GM21786 (cell line): ENCODE measurements at regions not wholly inside any gene's neighbourhood (a gene's known extent, or its start where the extent isn't known, plus 50 kb on each side); places are given as distances from the start of the nearest gene placed in this dataset.

Experiments
- ATAC-seq: cut with Tn5 transposase; IDR thresholded peaks from one replicate; pipeline ENCODE4 v1.9.1; 2021; ENCODE audit not compliant: unreplicated experiment

- no peak for ATAC-seq
Observed at GRCh38 chr1:157292809-157293564, 154.8 kb upstream of the ETV3 start.

- ATAC-seq = no peak
Observed at GRCh38 chr1:157292302-157292701, 154.1 kb upstream of the ETV3 start.

GRCh38 chr1:157291083-157291482 lies 152.9 kb upstream of the ETV3 start:
- no peak for ATAC-seq

- no peak for ATAC-seq
Observed at GRCh38 chr1:157289424-157290105, 151.4 kb upstream of the ETV3 start.

GRCh38 chr1:157288996-157289395 lies 150.8 kb upstream of the ETV3 start:
- no peak for ATAC-seq

GRCh38 chr1:157288492-157288891 lies 150.3 kb upstream of the ETV3 start:
- no peak for ATAC-seq

- no peak for ATAC-seq
Observed at GRCh38 chr1:157288006-157288405, 149.8 kb upstream of the ETV3 start.

- no peak for ATAC-seq
Observed at GRCh38 chr1:157287462-157287861, 149.3 kb upstream of the ETV3 start.

GRCh38 chr1:157286646-157287420 lies 148.6 kb upstream of the ETV3 start:
- no peak for ATAC-seq

- ATAC-seq = no peak
Observed at GRCh38 chr1:157286096-157286495, 147.9 kb upstream of the ETV3 start.

- ATAC-seq = no peak
Observed at GRCh38 chr1:157284451-157284850, 146.3 kb upstream of the ETV3 start.

- no peak for ATAC-seq
Observed at GRCh38 chr1:157279802-157280140, 141.6 kb upstream of the ETV3 start.

GRCh38 chr1:157279138-157279801 lies 141.1 kb upstream of the ETV3 start:
- ATAC-seq = no peak

- ATAC-seq = no peak
Observed at GRCh38 chr1:157278383-157279137, 140.4 kb upstream of the ETV3 start.

- ATAC-seq = no peak
Observed at GRCh38 chr1:157277913-157278312, 139.7 kb upstream of the ETV3 start.

GRCh38 chr1:157277281-157277680 lies 139.1 kb upstream of the ETV3 start:
- no peak for ATAC-seq

GRCh38 chr1:157274698-157275534 lies 136.7 kb upstream of the ETV3 start:
- ATAC-seq = no peak

- no peak for ATAC-seq
Observed at GRCh38 chr1:157272729-157273524, 134.7 kb upstream of the ETV3 start.

GRCh38 chr1:157272264-157272663 lies 134.1 kb upstream of the ETV3 start:
- no peak for ATAC-seq
